ENCODE measurements at regions not wholly inside any gene's neighbourhood (a gene's known extent, or its start where the extent isn't known, plus 50 kb on each side); places are given as distances from the start of the nearest gene placed in this dataset.

- TF ChIP-seq, protein P1, sequence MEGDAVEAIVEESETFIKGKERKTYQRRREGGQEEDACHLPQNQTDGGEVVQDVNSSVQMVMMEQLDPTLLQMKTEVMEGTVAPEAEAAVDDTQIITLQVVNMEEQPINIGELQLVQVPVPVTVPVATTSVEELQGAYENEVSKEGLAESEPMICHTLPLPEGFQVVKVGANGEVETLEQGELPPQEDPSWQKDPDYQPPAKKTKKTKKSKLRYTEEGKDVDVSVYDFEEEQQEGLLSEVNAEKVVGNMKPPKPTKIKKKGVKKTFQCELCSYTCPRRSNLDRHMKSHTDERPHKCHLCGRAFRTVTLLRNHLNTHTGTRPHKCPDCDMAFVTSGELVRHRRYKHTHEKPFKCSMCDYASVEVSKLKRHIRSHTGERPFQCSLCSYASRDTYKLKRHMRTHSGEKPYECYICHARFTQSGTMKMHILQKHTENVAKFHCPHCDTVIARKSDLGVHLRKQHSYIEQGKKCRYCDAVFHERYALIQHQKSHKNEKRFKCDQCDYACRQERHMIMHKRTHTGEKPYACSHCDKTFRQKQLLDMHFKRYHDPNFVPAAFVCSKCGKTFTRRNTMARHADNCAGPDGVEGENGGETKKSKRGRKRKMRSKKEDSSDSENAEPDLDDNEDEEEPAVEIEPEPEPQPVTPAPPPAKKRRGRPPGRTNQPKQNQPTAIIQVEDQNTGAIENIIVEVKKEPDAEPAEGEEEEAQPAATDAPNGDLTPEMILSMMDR (IDR thresholded peaks at IDR 0.05): no peak
- TF ChIP-seq POLR2A (IDR thresholded peaks at IDR 0.05): no peak
Measured at GRCh38 chr3:117349566-117349965, 640.0 kb downstream of the TUSC7 start.

Measured in adrenal gland (tissue), 5 donors.